HCEC 1CT (cell line): ENCODE measurements at regions not wholly inside any gene's neighbourhood (a gene's known extent, or its start where the extent isn't known, plus 50 kb on each side); places are given as distances from the start of the nearest gene placed in this dataset.

ENCODE experiments used
- DNase-seq: peaks from one replicate; pipeline ENCODE4 v3.0.0-alpha.2; 2017

DNA sequence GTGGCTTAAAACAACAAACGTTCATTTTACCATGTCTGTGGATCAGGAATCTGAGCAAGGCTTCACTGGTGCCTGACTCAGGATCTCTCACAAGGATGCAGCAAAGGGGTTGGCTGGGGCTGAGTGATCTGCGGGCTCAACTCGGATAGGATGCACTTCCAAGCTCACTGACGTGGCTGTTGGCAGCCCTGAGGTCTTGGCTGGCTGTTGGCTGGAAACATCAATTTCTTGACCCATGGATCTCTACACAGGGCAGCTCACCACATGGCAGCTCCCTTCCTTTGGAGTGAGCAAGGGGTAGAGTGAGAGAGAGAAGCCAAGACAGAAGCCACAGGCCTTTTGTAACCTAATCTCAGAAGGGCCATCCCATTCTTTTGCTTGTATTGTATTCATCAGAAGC, 202.1 kb downstream of the NXNL2 start:
- DNase-seq = peak; percentile 32

DNA sequence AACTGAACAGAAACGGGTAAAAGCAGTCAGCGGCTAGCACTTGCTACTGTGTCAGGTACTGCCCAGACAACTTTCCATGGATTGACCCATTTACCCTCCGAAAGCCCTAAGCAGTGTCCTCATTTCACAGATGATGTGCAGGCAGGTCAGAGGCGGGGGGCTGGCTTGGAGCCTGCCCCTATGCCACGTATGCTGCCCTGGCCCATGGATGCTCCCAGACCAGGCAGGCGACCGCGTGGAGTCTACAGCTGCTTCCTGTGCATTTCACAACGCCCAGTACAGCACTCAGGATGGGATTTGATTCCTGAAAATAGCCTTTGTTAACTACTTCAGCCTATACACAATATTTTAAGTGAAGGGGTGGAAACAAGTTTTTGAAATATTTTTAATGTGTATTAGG, 202.9 kb downstream of the NXNL2 start:
- no peak for DNase-seq

DNA sequence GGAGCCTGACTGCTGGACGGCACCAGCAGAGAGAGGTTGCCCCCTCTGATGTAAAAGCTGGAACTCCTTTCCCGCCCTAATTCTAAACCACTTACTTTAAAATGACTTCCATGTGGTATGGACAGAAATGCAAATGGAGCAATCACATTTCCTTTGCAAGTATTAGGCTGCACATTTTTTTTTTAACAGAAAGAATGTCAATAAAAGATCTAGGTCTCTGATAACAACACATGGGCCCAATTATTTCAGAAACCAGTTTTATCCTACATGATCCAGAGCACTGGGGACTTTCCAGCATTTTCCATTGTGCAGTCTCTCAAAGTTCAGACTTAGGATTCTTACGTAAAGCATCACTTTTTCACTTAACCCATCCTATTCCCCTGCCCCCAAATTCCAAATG, 203.7 kb downstream of the NXNL2 start:
- DNase-seq = no peak

DNA sequence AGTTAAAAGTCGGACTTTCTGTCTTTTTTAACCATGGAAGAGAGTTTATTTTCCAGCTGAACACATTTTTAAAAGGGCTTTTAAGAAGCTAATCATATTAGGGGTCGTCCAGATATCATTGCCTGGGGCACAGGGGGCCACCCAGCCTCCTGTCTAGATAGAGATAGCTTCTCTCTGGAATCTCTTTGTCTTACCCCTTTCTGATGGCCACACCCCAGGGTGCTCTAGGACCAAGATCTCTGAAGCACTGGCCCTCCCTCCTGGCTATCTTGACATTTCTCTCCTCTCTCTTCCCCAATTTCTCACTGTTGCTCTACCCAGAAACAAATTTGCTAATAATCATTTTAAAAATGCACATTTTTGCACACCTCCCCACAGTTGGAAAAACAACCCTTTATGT, 204.4 kb downstream of the NXNL2 start:
- DNase-seq = no peak

DNA sequence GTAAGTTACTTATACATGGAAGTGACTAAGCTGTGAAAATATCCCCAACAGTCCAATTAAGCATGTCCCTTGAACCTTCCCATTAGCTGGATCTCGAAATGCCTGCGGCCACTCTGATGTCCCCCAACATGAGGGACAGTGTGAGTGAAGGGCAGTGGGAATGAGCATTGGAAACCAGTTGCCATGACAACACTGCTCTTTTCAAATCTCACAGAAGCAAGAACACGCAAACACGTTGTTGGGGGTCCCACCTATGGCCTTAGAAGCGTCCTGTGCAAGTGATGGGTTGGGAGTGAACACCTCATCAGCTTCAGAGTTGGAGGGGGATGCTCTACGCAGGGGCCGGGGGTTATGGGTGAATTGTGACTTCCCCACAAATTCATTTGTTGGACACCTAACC, 205.9 kb downstream of the NXNL2 start:
- DNase-seq = no peak

DNA sequence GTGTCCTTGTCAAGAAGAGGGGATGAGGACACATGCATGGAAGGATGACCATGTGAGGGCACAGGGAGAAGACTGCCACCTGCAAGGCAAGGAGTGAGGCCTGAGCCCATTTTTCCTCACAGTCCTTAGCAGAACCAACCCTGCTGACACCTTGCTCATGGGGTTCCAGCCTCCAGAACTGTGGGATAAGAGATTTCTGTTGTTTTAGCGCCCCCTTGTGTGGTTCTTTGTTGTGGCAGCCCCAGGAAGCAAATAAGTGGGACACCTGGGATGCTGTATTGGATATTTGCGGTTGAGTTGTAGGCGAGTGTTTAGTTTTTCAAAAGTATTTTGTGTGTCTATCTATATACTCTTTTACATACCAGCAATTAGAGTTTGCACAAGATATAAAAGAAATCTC, 206.4 kb downstream of the NXNL2 start:
- no peak for DNase-seq

DNA sequence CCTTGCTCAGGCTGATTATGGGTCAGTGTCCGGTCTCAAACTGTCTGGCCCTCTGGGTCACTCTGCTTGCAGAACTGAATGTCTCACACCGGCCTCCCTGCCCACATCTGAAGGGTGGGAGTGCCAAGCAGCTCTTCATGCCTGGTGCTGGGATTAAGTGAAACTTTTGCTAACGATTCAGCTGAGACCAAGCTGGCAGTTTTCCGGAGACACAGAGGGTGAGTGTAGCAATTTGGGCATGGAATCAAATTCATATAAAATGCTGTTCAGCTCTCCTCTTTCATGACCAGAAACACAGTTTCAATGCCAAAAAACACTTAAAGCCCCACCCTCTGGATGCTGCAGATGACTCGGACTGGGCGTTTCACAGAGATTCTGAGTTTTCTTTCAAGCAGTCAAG, 207.5 kb downstream of the NXNL2 start:
- DNase-seq = peak; percentile 44

DNA sequence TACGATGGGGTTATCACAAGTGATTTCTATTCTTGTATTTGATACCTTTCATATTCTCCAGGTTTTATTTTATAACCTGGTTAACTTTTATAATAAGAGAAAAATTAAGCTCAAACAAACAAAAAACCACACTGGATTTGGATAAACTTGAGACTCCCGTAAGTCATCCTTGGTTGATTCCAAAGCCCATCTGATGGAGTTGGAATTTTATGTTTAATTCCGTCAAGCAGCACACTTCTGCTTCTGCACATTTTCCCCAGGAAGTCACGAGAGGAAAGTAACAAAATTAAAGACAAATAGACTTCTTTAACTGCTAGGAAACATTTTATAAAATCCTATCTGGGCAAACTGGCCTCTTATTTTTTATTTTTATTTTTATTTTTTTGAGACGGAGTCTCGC, 207.9 kb downstream of the NXNL2 start:
- DNase-seq = no peak

DNA sequence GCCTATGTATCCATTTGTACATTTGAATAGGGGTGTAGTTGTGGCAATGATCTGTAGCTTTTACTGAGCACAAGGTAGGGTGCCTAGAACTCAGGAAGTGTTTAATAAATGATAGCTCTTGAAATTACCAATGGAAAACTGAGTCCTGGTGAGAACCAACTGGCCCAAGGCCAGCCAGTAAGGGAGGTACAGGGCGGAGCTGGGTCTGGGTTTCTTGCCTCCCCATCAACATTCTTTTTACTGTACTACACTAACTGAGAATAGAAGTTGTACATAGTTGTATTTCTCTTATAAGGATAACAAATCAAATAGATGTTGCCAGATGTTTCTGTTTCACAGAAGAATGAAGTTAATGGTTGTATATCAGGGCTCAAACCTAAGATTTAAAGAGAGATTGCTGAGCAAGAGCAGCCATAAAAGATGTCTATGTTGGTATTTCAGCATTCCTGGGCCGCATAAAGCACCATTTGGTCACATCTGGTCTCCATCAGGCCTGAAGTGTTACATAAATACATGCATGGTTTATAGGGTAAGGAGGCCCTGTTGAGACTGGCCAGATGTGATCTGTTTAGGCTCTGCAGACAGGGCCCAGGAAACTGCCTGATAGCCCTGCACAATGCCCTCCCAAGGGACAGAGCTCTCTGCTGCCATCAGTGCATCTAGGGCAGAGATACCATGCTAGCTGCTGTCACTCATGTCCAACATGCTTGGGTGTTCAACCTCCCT, 210.5 kb downstream of the NXNL2 start:
- DNase-seq = peak; percentile 95

DNA sequence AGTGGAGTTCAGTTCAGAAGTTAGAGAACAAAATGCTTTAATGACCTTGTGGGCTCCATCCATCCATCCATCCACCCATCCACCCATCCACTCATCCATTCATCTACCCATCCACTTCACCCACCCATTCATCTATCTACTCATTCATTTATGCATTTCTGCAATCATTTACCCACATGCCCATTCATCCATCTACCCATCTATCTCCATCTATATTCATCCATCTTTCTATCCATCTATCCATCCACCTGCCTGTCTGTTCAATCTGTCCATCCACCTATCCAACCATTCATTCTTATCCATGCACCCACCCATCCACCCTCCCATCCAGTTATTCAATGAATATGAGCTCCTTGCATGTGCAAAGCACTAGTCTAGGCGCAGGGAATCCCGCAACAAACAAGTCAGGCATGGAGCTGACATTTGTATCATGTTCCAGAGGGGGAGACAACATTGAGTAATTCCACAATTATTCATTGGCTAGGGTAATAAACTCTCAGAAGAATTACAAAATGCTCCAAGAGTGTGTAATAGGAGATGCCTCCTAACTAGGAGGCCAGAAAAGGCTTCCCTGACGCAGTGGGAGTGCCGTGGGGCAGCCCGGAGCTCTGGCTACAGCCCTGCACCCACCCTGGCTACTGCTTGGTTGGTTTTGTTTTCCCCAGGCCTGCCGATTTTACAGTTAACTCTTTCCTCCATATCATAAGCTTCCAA, 211.2 kb downstream of the NXNL2 start:
- DNase-seq = peak; percentile 94

DNA sequence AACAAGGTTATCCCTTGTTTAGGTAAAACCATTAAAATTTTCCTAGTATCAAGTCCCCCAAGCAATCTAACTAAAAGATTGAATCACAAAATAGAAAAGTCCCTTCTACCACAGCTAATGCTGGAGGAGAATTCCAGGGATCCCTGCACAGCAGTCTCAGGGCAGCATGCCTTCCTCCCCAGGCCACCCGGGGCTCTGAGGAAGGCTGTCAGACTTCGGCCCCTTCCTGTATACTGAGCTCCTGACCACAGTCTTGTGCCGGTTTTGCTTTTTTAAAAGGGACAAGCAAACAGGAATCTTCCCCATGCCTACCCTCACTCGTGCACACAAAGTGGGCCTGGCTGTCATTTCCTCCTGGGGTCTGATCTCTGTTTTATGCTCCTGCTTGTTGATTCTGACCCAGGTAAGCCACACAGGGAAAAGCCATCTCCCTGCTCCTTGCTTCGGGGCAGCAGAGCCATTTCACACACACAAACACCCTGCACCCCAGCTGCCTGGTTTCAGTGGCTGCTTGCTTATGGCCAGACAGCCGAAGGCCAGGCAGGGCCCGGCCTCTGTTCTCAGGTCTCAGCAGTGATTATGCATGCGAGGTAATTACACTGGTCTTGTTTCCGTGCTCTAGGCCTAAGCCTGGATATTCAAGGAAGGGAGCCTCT, 211.9 kb downstream of the NXNL2 start:
- DNase-seq = no peak

DNA sequence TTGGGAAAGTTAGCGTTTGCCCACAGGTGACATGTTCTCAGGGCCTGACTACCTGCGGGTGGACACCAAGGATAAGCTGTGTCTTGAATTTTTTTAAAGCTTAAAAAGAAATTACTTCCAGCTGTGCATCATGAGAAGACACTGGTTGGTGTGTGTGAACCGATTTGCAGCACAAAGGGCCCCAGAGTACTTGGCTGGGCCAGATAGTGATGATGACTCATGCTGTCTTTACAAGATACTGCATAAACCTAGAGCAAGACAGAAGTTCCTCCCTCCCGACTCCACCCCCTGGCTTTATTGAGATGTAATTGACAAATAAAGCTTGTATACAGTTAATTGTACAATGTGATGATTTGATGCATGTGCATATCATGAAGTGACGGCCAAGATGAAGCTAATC, 212.8 kb downstream of the NXNL2 start:
- peak; percentile 89 for DNase-seq

DNA sequence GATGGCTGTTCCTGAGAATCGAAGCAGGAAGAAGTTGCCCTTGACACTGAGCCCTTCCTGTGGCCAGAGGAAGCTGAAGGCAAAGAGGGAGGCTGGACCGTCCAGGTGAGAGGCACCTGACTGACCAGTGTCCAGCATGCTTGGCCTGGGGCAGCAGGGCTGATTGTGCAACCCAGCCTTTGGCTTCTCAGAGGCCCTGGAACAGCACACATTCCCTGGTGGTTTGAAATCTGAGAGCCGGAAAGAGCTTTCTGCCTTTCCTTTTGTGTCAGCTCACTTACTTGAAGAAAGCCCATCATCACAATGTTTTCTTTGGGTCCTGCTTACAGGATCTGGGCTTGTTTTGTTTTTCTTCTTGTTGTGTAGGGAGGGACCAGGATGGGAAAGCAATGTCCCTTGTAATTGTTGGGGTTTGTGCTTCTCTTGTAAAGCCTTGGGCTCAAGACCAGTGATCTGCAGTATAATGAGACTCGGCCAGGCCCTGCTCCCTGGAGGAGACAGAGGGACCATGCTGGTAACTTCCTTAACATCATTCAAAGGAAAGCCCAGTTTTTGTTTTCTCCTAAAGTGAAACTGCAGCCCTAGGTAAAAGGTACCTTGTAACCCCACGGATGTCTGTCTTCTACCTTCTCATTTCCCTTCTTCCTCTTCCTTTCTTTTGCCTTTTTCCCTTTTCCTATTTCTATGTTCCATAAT, 213.7 kb downstream of the NXNL2 start:
- DNase-seq = peak; percentile 71

DNA sequence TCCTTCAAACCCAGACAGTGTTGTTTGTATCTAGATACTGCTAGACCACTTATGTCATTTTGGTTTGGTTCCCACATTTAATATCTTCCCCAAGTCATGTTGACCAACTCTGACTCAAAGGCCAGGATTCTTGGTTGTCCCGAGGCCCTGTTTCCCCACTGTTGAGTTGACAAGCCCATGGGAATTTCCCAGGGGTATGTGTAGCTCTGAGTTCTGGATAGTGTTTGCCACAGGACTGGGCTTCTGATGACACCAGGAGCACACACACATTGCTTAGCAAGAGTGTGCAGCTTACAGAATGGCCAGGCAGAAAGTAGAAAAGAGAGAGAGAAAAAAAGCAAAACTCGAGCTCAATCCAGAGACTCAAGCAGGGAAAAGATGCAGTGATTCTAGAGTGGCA, 214.4 kb downstream of the NXNL2 start:
- no peak for DNase-seq

DNA sequence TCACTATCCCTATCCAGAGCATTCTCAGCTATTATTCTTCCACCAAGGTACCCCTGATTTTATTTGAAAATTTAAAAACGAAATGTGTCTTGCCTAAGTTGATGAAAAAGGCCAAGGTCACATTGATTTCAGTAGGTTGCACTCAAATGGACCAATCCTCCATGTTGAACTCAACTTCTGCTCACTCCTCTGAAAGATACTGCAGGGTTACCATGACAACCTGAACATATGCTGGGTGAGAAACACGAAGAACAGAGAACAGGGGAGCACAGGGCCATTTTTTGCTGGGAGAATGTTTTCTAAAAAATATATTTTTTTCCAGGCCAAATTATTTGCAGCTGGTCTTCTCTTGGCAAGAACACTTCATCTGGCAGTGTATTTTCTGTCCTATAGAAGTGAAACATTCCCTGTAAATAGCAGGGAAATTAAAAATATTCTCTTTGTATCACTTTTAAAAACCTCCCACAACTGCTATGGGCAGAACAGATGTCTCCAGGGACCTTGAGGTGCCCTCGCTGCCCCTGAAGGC, 215.9 kb downstream of the NXNL2 start:
- no peak for DNase-seq

DNA sequence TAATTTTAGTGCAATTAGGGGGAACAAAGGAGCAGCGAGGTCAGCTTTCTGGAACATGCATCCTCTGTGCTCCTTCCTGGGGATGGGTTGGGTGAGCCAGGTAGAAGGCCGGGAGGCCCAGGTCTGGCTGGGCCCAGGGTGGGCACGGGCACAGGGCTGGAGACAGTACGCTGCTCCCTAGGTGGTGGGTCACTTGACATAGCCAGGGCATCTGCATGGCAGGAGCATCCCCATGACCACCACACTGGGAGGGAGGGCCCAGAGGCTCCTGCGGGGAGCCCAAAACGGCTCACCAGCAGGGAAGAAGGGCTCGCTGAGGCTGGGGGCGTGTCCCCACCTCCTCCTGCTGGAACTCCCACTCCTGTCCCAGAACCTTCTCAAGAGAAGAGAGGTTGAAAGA, 216.8 kb downstream of the NXNL2 start:
- DNase-seq = no peak

DNA sequence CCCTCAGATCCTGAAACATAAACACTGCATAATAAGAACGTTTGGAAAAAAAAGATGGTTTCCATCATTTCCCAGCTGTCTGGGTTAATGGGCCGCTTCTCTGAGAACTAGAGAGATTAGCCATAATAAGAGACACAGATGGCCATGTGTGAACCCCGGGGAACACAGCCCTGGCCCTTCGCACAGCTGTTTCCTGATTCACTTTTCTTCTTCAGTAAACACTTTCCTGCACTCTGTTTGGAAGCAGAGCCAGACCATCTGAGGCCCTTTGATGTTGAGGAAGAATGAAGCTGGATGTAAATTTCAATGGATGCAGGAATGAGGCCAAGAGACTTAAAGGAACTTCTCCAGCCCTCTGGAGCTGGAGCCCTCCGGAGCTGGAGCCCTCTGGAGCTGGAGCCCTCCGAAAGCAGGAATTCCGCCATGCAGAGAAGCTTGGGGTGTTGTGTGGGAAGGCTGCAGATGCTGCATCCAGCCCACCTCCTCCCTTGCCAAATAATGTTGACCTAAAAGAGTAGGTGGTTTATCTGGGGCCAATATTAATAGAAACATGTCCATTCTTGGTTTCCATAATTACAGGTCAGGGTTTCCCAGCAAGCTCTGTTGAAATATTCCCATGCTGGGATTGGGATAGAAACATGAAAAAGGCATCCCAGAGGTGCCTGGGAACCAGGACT, 218.9 kb downstream of the NXNL2 start:
- DNase-seq = no peak

DNA sequence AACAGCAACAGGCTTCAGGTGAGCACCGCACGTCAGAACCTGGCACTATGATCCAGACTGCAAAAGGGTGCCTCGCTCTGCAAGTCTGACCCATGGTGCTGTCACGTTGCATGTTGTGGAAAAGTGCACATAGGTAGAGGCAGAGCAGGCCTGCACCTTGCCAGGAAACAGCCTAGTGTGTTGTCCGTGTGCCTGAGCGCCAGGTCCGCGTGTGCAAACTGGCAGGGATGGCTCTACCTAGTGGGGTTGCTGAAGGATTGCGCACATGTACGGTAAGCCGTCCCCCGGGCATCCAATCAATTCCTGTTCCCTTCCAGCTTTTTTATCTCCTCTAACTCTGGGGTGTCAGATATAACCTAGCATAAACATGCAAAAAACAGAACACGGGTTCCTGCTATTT, 219.5 kb downstream of the NXNL2 start:
- DNase-seq = no peak

DNA sequence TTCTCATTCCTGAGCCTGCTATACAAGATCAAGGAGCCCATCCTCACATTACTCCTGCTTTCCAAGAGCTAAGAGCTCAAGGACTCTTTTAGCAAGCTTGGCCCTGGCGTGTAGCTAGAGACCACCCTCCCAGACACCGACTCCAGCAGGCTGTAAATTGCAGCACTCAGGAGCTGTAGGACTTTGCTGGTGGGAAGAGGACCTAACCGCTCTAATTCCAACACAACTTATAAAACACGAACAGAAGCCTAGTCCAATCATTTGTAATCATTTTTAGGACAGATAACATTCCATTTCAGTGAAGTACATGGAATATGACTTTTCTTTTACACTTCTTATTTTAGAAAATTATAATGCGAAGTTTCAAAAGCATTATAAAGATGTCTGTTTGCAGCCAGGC, 219.9 kb downstream of the NXNL2 start:
- no peak for DNase-seq

DNA sequence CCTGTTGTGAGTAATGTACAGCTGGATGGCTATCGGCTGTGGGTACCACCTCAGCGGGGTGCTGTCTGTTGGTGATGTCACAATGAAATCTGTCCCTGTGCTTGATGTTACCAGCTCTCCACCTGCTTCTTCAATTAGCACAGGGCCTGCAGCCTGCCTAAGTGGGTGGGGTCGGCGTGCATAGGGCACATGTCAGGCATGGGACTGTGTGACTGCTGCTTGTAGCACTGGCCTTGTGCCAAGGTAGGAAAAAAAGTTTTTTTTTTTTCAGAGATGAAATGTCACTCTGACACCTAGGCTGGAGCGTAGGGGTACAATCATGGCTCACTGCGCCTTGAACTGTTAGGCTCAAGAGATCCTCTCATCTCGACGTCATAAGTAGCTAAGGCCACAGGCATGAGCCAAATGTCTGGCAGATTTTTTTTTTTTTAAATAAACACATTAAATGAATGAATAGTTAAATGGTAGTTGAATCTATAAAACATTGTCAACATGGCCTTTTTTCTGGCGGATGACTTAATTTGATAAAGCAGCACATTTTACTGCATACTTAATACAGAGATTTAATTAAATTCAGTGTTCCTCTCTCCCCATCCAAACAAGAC, 222.5 kb downstream of the NXNL2 start:
- DNase-seq = no peak

DNA sequence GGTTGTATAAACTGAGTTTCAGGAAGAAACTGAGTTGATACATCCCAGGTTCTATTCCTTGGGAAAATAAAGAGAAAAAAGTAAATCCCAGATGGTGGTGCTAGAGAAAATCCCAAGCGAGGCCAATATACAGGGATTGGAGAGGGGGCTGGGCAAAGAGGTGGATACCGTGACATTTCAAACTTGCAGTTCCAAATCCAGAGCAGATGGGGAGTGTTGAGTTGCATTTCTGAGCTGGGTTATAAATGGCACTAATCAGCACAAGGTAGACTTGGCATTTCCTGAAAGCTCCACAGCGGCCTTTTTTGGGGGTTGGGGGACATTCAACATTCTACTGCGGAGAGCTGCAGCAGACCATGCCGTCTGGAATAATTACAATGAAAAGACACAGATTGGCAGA, 224.4 kb downstream of the NXNL2 start:
- no peak for DNase-seq

DNA sequence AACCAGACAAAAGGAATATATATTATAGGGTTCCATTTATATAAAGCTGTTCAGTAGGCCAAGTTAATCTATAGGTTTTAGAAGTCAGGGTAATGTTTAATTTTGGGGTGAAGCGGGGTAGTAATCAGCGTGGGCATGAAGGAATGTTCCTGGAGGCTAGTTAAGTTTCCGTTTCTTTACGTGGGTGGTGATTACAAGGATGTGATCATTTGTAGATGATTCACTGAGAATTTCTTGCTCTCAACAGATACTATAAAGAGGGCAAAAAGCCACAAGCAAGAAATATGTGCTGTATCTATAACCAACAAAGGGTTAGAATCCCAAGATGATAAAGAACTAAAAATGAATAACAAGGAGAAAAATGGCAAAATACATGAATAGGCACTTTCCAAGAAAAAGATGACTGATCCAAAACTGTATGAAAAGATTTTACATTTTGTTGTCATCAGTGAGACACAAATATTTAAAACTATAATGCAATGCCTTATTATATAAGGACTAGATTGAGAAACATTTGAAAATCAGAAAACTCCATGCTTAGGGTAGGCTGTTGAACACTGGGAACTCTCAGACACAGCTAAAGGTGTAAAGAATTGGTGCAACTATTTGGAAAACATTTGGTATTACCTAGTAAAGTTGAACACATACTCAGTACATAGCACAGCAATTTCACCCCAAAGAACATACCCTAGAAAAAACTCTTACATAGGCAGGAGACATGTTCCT, 224.3 kb upstream of the S1PR3 start:
- peak; percentile 84 for DNase-seq
